IMR-90 (cell line): ENCODE measurements at regions not wholly inside any gene's neighbourhood (a gene's known extent, or its start where the extent isn't known, plus 50 kb on each side); places are given as distances from the start of the nearest gene placed in this dataset.

ENCODE experiments used
- ATAC-seq: fragments of 200-7000 bp; cut with Tn5 transposase; 2 replicates; pipeline ENCODE4 v1.9.1; 2020; ENCODE audit warnings: low read depth, mild to moderate bottlenecking, moderate library complexity
- BruUV-seq: library from RNA; stranded (reverse); fragments of 400-500 nt; replicated peaks from 2 replicates; lab custom pipeline; 2021; lab: Mats Ljungman, UMichigan
- CTCF ChIA-PET: fragments of 300-600 bp; formaldehyde crosslinking; extraction: SDS; loops from one replicate; lab custom pipeline; 2021; ENCODE audit warnings: antibody characterized with exemption; lab: Yijun Ruan, JAX
- POLR2A ChIA-PET: fragments of 300-600 bp; sonication (Branson Sonifier 250); formaldehyde crosslinking; loops from one replicate; lab custom pipeline; 2022; ENCODE audit warnings: antibody characterized with exemption; ENCODE audit not compliant: unreplicated experiment; lab: Charles Lee
- DNase-seq: peaks from one replicate; pipeline ENCODE4 v3.0.0; 2013
- H2AFZ ChIP-seq: replicated peaks from 2 replicates; pipeline ENCODE3; 2013; ENCODE audit warnings: low read length, mild to moderate bottlenecking; ENCODE audit not compliant: poor library complexity
- H2AK5ac ChIP-seq: 2 replicates; pipeline ENCODE4 v1.6.1; 2013; ENCODE audit warnings: low read depth, low read length, inconsistent platforms
- H2AK9ac ChIP-seq: replicated peaks from 2 replicates; pipeline ENCODE3; 2013; ENCODE audit warnings: mild to moderate bottlenecking, low read depth, low read length, moderate library complexity; ENCODE audit not compliant: poor library complexity
- H2BK120ac ChIP-seq: 2 replicates; pipeline ENCODE4 v1.6.1; 2013; ENCODE audit warnings: low read depth, low read length, inconsistent platforms
- H2BK15ac ChIP-seq: 3 replicates; pipeline ENCODE4 v1.6.1; 2013; ENCODE audit warnings: low read depth, low read length, inconsistent platforms
- H2BK20ac ChIP-seq: 2 replicates; pipeline ENCODE4 v1.6.1; 2013; ENCODE audit warnings: low read depth, mild to moderate bottlenecking, inconsistent platforms, low read length, moderate library complexity
- H2BK5ac ChIP-seq: 2 replicates; pipeline ENCODE4 v1.6.1; 2013; ENCODE audit warnings: mild to moderate bottlenecking, low read depth, low read length, inconsistent platforms; ENCODE audit not compliant: poor library complexity, severe bottlenecking
- H3K14ac ChIP-seq: replicated peaks from 2 replicates; pipeline ENCODE4 v1.6.1; 2013; ENCODE audit warnings: low read depth, low read length, inconsistent platforms
- H3K18ac ChIP-seq: 2 replicates; pipeline ENCODE4 v1.6.1; 2013; ENCODE audit warnings: low read depth, low read length, control low read depth
- H3K23ac ChIP-seq: 2 replicates; pipeline ENCODE4 v1.6.1; 2013; ENCODE audit warnings: low read depth, low read length, inconsistent platforms
- H3K27ac ChIP-seq: 2 replicates; pipeline ENCODE4 v1.5.1; 2013; ENCODE audit warnings: mild to moderate bottlenecking, control low read depth, low read length; ENCODE audit not compliant: insufficient read depth
- H3K27me3 ChIP-seq: 2 replicates; pipeline ENCODE4 v1.6.1; 2013; ENCODE audit warnings: low read length; ENCODE audit not compliant: control insufficient read depth, insufficient read depth
- H3K36me3 ChIP-seq: 2 replicates; pipeline ENCODE4 v1.6.1; 2013; ENCODE audit warnings: low read length, mixed read lengths; ENCODE audit not compliant: control insufficient read depth, insufficient read depth
- H3K4ac ChIP-seq: 2 replicates; pipeline ENCODE4 v1.6.1; 2013; ENCODE audit warnings: low read depth, low read length, inconsistent platforms
- H3K4me1 ChIP-seq: 2 replicates; pipeline ENCODE4 v1.6.1; 2013; ENCODE audit warnings: low read length, mixed read lengths; ENCODE audit not compliant: control insufficient read depth, insufficient read depth
- H3K4me2 ChIP-seq: 2 replicates; pipeline ENCODE4 v1.6.1; 2013; ENCODE audit warnings: low read depth, mild to moderate bottlenecking, control low read depth, low read length, moderate library complexity
- H3K4me3 ChIP-seq: 2 replicates; pipeline ENCODE4 v1.5.1; 2013; ENCODE audit warnings: low read depth, mild to moderate bottlenecking, control low read depth, low read length, moderate library complexity; ENCODE audit not compliant: insufficient read depth
- H3K56ac ChIP-seq: 2 replicates; pipeline ENCODE4 v1.6.1; 2013; ENCODE audit warnings: low read length, inconsistent platforms; ENCODE audit not compliant: insufficient read depth; ENCODE audit errors: extremely low read depth
- H3K79me1 ChIP-seq, 2 experiments: 2 replicates each; pipeline ENCODE4 v1.6.1; 2013; ENCODE audit warnings: low read length in 2 of 2, inconsistent platforms in 1 of 2, low read depth in 1 of 2
- H3K9ac ChIP-seq: 2 replicates; pipeline ENCODE4 v1.6.1; 2013; ENCODE audit warnings: low read depth, low read length, control low read depth
- H3K9me1 ChIP-seq: 2 replicates; pipeline ENCODE4 v1.6.1; 2013; ENCODE audit warnings: low read length, inconsistent platforms; ENCODE audit not compliant: insufficient read depth
- H3K9me3 ChIP-seq: 2 replicates; pipeline ENCODE4 v1.6.1; 2013; ENCODE audit warnings: low read length; ENCODE audit not compliant: control insufficient read depth, insufficient read depth
- H4K20me1 ChIP-seq: 2 replicates; pipeline ENCODE4 v1.6.1; 2013; ENCODE audit warnings: low read length, inconsistent platforms; ENCODE audit not compliant: insufficient read depth
- H4K5ac ChIP-seq: 2 replicates; pipeline ENCODE4 v1.6.1; 2013; ENCODE audit warnings: mild to moderate bottlenecking, low read depth, low read length, control low read depth
- H4K8ac ChIP-seq, 2 experiments: 2 replicates each; pipeline ENCODE4 v1.6.1; 2013; ENCODE audit warnings: low read depth in 2 of 2, low read length in 2 of 2, control low read depth in 1 of 2, inconsistent platforms in 1 of 2
- H4K91ac ChIP-seq: 2 replicates; pipeline ENCODE4 v1.6.1; 2013; ENCODE audit warnings: low read depth, low read length, inconsistent platforms; ENCODE audit not compliant: insufficient read depth
- BHLHE40 ChIP-seq: fragments of 150-350 bp; IDR thresholded peaks from 2 replicates; pipeline ENCODE4 v1.6.1; 2016; ENCODE audit warnings: mild to moderate bottlenecking, low read depth, low read length
- CEBPB ChIP-seq: IDR thresholded peaks from 2 replicates; pipeline ENCODE4 v1.6.1; 2012; ENCODE audit warnings: low read depth, low read length, improper control_type of control experiment
- CHD1 ChIP-seq: IDR thresholded peaks from 2 replicates; pipeline ENCODE4 v1.6.1; 2012; ENCODE audit warnings: low read depth, low read length, improper control_type of control experiment
- FOS ChIP-seq: fragments of 150-350 bp; IDR thresholded peaks from 2 replicates; pipeline ENCODE4 v1.6.1; 2016; ENCODE audit warnings: low read depth, low read length
- MAZ ChIP-seq: IDR thresholded peaks from 2 replicates; pipeline ENCODE4 v1.6.1; 2012; ENCODE audit warnings: low read depth, mild to moderate bottlenecking, low read length, improper control_type of control experiment, moderate library complexity, borderline replicate concordance
- MXI1 ChIP-seq: IDR thresholded peaks from 2 replicates; pipeline ENCODE4 v1.6.1; 2012; ENCODE audit warnings: low read depth, mild to moderate bottlenecking, low read length, moderate library complexity, borderline replicate concordance
- NFE2L2 ChIP-seq: fragments of 150-350 bp; IDR thresholded peaks from 2 replicates; pipeline ENCODE4 v1.6.1; 2016; ENCODE audit warnings: low read depth, mild to moderate bottlenecking, low read length
- RAD21 ChIP-seq: IDR thresholded peaks from 2 replicates; pipeline ENCODE4 v1.6.1; 2012; ENCODE audit warnings: low read length, improper control_type of control experiment
- RCOR1 ChIP-seq: IDR thresholded peaks from 2 replicates; pipeline ENCODE4 v1.6.1; 2012; ENCODE audit warnings: mild to moderate bottlenecking, low read length, improper control_type of control experiment; ENCODE audit not compliant: insufficient replicate concordance
- RFX5 ChIP-seq: IDR thresholded peaks from 2 replicates; pipeline ENCODE4 v1.8.0; 2012; ENCODE audit warnings: low read depth, mild to moderate bottlenecking, low read length, moderate library complexity
- SMC3 ChIP-seq: fragments of 150-350 bp; IDR thresholded peaks from 2 replicates; pipeline ENCODE4 v1.6.1; 2016; ENCODE audit warnings: low read depth, mild to moderate bottlenecking, antibody characterized with exemption, low read length, moderate library complexity
- WGBS, 2 experiments: methylation state at CpG; one replicate each; pipeline versions ENCODE4 v1.1.5 to v1.1.7; 2013; ENCODE audit warnings: missing lambda C conversion rate in 2 of 2; ENCODE audit not compliant: insufficient read length in 1 of 2; ENCODE audit errors: extremely low coverage in 2 of 2; 5-methylcytosine and 5-hydroxymethylcytosine counted together
- dilution Hi-C: fragments of 300-500 bp; cut with HindIII; formaldehyde crosslinking; loops from one replicate; pipeline ENCODE4 v1.14.3; 2018; ENCODE audit warnings: low sequenced_read_pairs; ENCODE audit not compliant: unreplicated experiment
- in situ Hi-C: fragments of 300-500 bp; cut with MboI; formaldehyde crosslinking; loops from 3 replicates; pipeline ENCODE4 v1.14.3; 2019; ENCODE audit warnings: low sequenced_read_pairs, inconsistent platforms, mixed read lengths
- intact Hi-C: fragments of 100-400 bp; cut with micrococcal nuclease; formaldehyde crosslinking; loops from 2 replicates; pipeline ENCODE4 v1.10.0; 2022
- TF ChIP-seq, protein P1 (sequence below): fragments of 150-350 bp; IDR thresholded peaks from 2 replicates; pipeline ENCODE4 v1.6.1; 2016; ENCODE audit warnings: low read depth, mild to moderate bottlenecking, low read length, moderate library complexity, borderline replicate concordance
- TF ChIP-seq, protein P2 (sequence below): conservative IDR thresholded peaks from 2 replicates; pipeline ENCODE4 v1.5.1; 2012; ENCODE audit warnings: mild to moderate bottlenecking, low read depth, low read length, improper control_type of control experiment

DNA sequence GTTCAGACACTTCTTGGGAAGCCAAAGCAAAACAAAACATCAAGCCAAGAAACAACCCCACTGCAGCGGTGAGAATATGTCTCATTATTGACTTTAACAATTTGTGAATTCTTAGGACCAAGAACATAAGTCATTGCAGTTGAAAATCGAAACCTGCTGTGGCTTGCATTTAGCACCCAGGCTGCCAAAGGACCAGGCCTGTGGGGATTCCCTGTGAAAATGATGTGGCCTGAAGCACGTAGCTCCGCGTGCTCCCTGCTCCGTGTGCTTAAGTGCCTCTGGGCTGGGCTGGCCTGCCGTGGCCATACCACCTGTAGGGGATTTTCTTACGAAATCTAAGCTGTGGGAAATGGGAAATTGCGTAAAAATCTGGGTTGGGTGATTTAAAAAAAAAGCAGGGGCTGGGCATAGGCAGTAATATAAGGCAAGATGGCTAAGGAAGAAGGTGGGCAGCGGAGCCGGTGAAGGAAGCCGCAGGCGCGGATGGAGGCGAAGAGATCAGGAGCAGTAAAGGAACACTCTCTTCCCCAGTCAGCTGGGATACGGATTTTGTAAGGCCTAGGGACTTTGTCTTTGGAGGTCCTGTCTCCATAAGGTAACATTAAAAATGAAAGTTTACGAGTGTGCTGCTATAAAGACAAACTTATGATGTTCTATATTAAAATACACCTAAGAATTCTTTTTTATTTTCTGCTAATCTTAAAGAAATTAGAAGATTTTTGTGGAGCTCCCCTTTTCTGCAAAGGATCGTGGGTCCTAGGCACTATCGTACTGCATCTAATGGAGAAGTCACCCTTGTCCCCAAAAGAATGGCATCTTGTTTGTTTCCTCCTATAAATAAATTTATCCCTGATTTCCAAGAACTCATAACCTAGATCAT is 189.6 kb upstream of the SEMA6A start:
- no peak overlapping the region for H2BK20ac ChIP-seq
- ATAC-seq: no peak
- 61% methylated on average over 6 of the region's 19 CpGs; no CpG with 5 or more reads in 1 of the 2 experiments for WGBS, 2 experiments
- no peak overlapping the region for H2AFZ ChIP-seq
- H2BK120ac ChIP-seq: no peak overlapping the region
- H3K9me3 ChIP-seq: peaks cover 9% of the 10 kb centered on the region
- no peak overlapping the region for H3K4me3 ChIP-seq
- no peak overlapping the region for H3K23ac ChIP-seq
- no peak overlapping the region for H3K14ac ChIP-seq
- H3K27ac ChIP-seq: no peak overlapping the region
- H3K4me2 ChIP-seq: no peak overlapping the region
- TF ChIP-seq CHD1 (no peak), SMC3 (no peak), RAD21 (no peak), RCOR1 (no peak), RFX5 (no peak), MAZ (no peak), FOS (no peak), MXI1 (no peak), NFE2L2 (no peak), BHLHE40 (no peak), CEBPB (no peak)
- TF ChIP-seq, protein P1, sequence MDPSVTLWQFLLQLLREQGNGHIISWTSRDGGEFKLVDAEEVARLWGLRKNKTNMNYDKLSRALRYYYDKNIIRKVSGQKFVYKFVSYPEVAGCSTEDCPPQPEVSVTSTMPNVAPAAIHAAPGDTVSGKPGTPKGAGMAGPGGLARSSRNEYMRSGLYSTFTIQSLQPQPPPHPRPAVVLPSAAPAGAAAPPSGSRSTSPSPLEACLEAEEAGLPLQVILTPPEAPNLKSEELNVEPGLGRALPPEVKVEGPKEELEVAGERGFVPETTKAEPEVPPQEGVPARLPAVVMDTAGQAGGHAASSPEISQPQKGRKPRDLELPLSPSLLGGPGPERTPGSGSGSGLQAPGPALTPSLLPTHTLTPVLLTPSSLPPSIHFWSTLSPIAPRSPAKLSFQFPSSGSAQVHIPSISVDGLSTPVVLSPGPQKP: no peak
- TF ChIP-seq, protein P2, sequence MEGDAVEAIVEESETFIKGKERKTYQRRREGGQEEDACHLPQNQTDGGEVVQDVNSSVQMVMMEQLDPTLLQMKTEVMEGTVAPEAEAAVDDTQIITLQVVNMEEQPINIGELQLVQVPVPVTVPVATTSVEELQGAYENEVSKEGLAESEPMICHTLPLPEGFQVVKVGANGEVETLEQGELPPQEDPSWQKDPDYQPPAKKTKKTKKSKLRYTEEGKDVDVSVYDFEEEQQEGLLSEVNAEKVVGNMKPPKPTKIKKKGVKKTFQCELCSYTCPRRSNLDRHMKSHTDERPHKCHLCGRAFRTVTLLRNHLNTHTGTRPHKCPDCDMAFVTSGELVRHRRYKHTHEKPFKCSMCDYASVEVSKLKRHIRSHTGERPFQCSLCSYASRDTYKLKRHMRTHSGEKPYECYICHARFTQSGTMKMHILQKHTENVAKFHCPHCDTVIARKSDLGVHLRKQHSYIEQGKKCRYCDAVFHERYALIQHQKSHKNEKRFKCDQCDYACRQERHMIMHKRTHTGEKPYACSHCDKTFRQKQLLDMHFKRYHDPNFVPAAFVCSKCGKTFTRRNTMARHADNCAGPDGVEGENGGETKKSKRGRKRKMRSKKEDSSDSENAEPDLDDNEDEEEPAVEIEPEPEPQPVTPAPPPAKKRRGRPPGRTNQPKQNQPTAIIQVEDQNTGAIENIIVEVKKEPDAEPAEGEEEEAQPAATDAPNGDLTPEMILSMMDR: no peak
- H4K91ac ChIP-seq: no peak overlapping the region
- no peaks in the 10 kb centered on the region for H3K9me1 ChIP-seq
- no peaks in the 10 kb centered on the region for H3K36me3 ChIP-seq
- no peaks in the 10 kb centered on the region for H3K4me1 ChIP-seq
- H3K4ac ChIP-seq: no peak overlapping the region
- H2BK15ac ChIP-seq: no peak overlapping the region
- no peaks in the 10 kb centered on the region for H3K79me1 ChIP-seq
- ChIA-PET POLR2A (no interaction called here), CTCF (no interaction called here)
- H2AK9ac ChIP-seq: no peak overlapping the region
- H4K5ac ChIP-seq: no peak overlapping the region
- no peak overlapping the region for H2AK5ac ChIP-seq
- intact Hi-C loops: no loop called here
- H2BK5ac ChIP-seq: no peak overlapping the region
- no peaks in the 10 kb centered on the region for H4K20me1 ChIP-seq
- BruUV-seq: no TSS peak
- H4K8ac ChIP-seq: no peak overlapping the region
- dilution Hi-C loops: no loop called here
- no peak for DNase-seq
- no peak overlapping the region for H3K18ac ChIP-seq
- H3K9ac ChIP-seq: no peak overlapping the region
- no peaks in the 10 kb centered on the region for H3K27me3 ChIP-seq
- no peak overlapping the region for H3K56ac ChIP-seq
- in situ Hi-C loops: no loop called here
